HG02943 (cell line): ENCODE measurements at regions not wholly inside any gene's neighbourhood (a gene's known extent, or its start where the extent isn't known, plus 50 kb on each side); places are given as distances from the start of the nearest gene placed in this dataset.
"Not testable (repeated sequence)": the region's sequence is repeated elsewhere in the genome, so short reads cannot be mapped to it uniquely, and the experiment has no call there.

Experiments
- ATAC-seq: cut with Tn5 transposase; IDR thresholded peaks from one replicate; pipeline ENCODE4 v1.9.1; 2021; ENCODE audit warnings: mild to moderate bottlenecking, low read depth, moderate library complexity; ENCODE audit not compliant: unreplicated experiment

DNA sequence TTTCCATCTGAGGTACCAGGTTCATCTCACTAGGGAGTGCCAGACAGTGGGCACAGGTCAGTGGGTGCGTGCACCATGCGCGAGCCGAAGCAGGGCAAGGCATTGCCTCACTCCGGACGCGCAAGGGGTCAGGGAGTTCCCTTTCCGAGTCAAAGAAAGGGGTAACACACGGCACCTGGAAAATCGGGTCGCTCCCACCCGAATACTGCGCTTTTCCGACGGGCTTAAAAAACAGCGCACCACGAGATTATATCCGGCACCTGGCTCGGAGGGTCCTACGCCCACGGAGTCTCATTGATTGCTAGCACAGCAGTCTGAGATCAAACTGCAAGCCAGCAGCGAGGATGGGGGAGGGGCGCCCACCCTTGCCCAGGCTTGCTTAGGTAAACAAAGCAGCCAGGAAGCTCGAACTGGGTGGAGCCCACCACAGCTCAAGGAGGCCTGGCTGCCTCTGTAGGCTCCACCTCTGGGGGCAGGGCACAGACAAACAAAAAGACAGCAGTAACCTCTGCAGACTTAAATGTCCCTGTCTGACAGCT lies 242.5 kb downstream of the CYLC2 start:
- not testable (repeated sequence) for ATAC-seq

DNA sequence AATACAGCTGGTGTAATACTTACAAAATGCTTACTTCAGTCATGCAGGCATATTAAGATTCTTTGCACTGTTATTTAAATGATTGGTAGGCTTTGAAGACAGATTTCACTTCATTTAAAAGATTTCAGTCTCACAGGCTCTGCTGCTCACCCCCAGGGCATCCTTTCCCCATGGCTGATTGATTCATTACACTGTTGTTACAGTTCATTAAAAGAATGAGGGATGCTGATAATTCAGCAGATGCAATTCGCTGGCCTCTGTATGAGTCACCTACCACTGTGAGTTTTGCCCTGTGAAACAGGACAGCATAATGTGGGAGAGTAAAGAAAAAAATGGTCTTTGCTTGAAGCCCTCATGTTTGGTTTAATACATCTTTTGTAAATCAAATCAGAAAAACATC lies 246.9 kb downstream of the CYLC2 start:
- no peak for ATAC-seq

DNA sequence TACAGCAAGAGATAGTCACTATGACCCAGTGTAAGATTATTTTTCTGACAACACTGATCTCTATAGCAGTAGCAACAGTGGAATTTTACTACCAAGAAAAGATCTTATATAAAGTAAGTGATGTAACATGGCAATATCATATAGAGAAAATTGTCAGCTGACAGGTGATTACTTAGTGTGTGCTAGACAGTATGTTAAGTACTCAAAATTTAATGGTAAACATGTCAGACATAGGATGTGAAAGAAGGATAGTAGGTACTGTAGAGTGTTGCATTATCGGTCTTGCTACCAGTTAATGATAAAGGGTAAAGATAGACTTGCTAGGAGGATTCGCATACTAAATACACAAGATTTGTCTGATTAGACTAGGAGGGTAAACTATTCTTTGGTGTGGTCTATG lies 247.4 kb downstream of the CYLC2 start:
- no peak for ATAC-seq

DNA sequence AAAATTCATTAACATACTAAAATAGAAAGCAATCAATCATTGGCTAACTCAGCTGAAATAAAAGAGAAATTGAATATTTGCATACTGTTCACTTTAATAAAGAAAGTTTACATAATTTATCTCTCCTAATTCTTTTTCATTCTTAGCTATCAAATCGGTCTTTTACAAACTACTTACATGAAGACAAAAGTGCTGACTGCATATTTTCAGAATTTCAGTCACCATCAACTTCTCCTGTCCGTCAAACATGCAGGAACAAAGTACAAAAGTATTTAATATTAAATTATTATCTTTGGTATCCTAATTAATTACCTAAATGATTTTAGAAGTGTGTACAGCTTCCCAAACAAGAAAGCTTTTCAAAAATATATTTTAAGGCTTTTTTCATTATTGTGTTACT lies 248.4 kb downstream of the CYLC2 start:
- no peak for ATAC-seq

DNA sequence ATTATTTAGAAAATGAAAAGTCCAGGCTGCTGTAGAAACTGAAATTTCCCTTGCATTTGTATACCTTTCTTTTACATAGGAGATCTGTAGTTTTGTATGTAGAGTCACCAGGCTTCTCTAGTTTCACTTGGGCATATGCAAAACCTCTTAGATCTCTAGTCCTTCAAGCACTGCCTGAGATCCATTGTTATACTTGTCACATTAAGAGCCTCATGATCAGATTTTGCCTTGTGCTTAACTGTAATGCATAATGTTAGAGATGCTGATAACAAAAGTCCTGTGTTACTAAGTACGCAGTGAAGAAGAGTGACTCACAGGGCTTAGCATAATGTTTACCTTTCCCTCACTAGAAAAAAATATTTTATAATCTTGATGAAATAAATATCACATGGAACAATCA lies 250.2 kb downstream of the CYLC2 start:
- no peak for ATAC-seq

DNA sequence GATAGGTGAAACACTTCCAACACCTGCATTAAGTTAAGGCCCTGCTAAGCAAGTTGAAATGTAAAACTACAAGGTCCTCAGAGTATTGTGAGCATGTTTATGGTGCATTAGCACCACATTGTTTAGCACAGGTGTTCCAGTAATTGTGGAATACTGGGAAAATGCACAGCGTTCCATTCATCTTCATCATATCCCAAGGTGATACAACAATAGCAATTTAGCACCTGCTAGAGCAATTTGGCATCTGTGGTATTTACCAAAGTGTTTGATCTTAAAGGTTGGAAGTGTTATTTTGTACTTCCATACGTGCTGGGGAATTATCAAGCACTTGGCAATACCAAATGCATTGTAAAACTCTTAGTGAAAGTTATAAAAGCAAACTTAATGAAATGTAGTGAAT lies 266.8 kb downstream of the CYLC2 start:
- no peak for ATAC-seq

DNA sequence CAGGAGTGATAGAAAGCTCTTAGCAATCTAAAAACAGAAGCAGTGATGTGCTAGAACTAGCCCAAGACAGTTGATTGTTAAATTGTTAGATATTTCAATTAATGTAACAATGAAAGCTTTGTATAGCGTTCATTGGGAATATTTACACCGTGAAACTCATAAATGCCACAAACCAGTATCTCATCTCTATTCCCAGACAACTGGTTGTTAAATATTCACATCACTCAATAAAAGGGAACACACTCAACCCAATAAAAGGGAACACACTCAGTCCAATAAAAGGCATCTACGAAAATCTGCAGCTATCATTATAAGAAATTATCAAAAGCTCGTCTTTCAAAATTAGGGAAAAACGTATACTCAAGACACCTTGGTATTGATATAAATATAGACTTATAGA lies 270.9 kb downstream of the CYLC2 start:
- no peak for ATAC-seq

DNA sequence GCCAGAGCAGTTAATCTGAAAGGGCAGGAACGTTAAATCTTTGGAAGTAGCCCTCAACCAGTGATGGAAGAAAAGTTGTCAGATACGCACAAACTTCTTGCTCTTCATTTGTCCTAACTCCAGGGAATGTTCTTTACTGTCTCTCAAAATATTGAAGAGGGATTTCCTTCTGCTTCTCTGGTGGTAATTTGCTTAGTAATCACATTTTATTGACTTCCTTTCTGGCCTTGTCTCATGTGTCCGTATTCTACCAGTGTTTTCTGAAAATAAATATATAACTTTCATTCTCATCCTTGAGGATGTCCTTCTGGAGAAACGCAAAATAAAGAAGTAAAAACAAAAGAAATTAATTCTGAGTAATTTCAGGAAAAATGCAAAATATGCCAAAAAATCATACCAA lies 282.1 kb downstream of the CYLC2 start:
- no peak for ATAC-seq

DNA sequence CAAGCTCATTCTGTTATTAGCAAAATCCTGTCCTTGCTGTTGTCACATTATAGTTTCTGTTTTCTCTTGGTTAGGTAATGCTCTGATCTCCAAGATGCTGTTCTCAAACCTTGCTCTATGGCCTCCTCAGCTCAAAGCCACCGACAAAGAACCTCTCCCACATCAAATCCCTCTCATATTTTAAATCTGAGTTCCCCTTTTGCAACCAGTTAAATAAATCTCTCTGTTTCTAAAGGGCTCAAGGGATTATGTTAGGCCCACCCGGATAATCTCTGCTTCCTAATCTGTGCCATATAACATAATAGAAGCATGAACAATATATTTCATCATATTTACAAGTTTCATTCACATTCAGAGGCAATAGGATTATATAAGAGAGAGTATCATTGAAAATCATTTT lies 286.0 kb downstream of the CYLC2 start:
- ATAC-seq: no peak

DNA sequence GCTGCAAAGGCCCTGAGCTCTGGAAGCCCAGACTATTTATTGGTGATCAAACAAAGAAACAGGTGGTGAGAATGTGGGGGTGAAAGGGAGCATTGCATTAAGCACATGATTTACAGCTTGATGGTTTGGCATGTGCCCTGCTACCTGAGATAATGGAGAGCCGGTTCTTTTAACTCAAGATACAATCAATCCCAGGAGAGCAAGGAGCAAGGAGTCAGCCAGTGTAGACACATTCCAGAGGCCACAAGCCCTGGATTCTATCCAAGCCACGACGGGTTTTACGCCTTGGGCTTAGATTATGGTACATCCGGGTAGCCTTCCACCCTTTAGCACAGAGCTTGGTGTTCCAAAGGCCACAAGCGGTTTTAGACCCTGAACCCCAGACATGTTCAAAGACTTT lies 292.2 kb downstream of the CYLC2 start:
- ATAC-seq: no peak

DNA sequence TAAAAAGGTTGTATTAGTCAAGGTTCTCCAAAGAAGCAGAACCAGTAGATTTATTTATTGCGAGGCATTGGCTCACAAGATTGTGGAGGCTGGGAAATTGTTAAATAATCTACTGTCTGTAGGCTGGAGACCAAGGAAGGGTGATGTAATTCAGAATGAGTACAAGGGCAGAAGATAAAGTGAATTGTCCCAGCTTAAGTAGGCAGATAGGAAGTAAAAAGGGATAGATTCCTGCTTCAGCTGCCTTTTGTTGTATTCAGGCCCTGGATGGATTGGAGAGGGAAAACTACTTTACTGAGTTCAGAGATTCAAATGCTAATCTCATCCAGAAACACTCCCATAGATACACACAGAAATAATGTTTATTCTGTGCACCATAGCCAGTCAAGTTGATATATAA lies 301.1 kb downstream of the CYLC2 start:
- no peak for ATAC-seq

DNA sequence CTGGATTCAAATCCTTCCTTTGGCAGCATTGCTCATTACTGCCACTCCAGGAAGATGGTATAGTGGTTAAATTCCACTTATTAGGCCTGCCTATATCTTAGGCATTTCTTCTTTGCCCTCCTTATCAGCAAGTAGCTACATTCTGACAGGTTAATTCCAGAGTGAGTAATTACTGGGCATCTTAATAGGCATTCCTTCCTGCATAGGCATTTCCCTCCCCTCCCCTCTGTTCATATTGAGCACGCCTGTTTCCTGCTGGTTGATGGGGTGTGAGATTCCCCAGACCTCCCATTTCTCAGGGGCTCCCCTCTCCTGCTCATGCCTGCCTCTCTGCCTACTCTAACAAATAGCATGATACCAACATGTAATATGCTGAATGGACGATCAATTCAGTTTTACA lies 305.9 kb downstream of the CYLC2 start:
- no peak for ATAC-seq

DNA sequence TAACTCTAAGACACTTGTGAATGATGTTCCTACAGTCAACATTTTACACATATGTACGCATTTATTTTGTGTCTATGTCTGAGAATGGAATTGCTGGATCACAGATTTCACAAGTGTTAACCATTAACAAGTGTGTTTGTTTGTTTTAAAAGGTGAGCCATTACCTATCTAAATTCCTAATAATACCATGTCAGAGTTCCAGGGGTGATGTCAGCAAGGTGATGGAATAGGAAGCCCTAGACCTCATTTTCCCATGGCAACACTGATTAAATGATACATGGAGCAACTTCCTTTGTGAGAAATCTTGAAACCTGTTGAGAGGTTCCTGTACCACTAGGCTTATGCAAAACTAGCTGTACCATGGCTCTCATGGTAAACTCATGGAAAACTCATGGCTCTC lies 309.7 kb downstream of the CYLC2 start:
- no peak for ATAC-seq

DNA sequence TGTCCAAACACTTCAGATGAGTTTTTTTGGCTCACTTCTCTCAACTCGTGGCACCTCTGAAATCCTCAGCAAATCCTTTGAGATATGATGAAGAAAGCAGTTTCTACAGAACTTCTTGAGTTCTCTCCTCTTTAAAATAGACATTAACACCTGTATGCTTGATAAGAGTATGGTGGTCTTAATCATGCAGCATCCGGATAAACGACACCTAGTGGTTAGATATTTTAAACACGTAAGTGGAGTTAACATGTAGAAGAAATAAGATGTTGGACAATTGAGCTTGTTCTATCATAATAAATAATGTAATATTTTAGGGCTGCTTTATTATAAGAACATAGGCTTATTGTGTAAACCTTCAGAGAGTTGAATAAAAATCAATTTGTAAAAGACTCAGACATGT lies 324.8 kb downstream of the CYLC2 start:
- ATAC-seq: no peak

DNA sequence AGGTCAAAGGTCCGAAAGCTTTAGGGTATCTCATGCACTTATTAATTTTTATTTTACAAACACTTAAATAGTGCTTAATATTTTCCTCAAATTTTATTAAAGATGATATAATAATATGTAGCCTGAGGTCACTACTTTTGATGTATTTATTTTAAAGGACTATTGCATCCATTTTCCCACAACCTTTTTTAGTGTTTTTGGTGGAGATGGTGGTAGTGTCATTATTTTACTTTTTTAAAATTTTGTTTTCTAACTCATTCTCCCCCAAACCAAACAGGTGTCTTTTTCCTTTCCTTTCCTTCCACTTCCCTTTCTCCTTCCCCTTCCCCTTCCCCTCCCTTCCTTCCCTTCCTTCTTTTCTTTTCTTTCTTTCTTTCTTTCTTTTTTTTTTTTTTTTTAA lies 328.6 kb downstream of the CYLC2 start:
- no peak for ATAC-seq

DNA sequence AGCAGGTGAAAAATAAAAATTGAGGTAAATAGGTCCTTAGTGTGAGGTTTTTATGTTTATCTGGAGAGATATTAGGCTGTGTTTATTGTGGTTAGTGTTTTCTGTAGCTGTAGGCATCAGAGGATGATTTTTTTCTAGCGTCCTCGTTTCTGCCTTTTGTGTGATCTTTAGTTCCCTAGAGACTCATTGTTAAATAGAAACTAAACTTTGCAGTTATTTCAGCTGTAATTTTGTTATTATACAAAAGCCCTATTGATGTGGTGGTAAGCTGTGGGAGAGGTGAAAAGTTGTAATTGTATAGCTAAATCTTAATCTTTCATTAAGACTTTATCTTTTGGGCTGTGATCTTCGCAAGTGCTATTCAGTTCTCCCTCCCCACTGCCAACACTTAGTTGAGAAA lies 340.3 kb downstream of the CYLC2 start:
- no peak for ATAC-seq

DNA sequence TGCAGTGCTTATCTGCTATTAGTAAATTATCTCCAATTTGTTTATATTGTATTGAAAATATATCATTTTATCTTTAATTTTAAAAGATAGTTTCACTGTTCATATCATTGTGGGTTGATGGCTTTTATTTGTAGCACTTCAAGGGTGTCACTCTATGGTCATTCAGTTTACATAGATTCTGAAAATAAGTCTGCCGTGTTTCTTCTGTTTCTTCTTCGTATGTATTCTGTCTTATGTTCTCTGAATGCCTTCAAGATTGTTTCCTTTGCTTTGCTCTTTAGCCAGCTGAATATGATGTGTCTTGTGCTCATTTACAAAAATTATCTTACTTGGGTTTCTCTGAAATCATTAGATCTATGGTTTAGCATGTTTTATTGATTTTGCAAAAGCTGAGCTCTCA lies 359.9 kb downstream of the CYLC2 start:
- ATAC-seq: no peak

DNA sequence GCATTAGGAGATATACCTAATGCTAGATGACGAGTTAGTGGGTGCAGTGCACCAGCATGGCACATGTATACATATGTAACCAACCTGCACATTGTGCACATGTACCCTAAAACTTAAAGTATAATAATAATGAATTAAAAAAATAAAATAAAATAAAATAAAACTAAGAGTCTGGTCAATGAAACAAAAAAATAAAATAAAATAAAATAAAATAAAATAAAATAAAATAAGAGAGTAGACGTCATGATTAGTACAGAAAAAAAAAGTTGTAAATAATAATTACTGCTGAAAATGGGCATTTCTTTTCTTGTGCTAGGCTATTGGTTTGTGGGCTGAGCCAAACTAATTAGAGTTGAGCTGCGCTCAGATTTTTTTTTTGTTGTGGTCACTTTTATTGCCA lies 362.8 kb downstream of the CYLC2 start:
- ATAC-seq: not testable (repeated sequence)

DNA sequence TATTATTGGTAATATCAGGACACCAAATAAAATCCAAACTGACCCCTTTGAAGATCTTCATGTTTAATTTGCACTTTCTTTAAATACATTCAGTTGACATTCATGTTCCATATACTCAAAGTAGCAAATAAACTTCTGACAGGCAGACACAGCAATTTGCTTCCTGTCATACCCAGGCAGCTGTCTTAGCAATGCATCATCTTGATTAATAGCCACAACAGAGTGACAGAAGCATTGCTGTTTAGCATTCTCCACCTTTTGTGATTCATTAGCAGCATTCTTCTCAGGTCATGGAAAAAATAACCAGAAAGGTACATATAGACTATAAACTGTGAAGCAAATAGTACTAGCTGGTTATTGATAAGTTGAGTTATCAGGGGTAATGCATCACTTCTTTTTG lies 366.8 kb downstream of the CYLC2 start:
- ATAC-seq: no peak

DNA sequence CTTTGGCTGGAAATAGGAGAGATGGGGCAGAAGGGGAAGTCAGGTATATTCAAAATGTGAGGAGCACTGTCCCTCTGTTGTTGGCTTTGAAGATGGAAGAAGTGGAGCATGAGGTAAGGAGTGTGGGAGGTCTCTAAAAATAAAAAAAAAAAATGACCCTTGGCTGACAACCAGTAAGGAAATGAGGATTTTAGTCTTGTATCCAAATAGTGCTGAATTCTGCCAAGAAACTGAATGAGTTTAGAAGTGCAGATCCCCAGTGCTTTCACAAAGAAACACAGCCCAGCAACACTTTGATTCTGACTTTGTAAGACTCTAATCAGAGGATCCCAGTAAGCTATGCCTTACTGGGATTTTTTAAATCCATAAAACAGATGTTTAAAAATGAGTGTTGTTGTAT lies 367.9 kb downstream of the CYLC2 start:
- ATAC-seq: no peak

DNA sequence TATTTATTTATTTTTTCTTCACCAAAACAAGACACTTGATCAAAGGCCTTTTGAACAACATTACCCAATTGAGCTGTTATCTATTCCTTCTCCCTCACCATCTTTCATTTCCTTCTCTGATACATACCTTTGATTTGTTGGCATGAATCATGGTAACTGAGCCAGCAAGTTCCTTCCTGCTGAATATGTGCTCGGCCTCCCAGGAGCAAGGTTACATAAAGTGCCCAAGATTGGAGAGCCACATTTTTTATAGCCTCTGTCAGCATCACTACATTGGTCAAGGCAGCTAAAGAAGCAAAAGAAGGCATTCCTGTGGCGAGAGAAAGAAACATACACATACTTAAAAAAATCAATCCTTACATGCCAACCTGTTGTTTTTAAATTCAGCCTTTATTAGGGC lies 369.6 kb downstream of the CYLC2 start:
- ATAC-seq: no peak

DNA sequence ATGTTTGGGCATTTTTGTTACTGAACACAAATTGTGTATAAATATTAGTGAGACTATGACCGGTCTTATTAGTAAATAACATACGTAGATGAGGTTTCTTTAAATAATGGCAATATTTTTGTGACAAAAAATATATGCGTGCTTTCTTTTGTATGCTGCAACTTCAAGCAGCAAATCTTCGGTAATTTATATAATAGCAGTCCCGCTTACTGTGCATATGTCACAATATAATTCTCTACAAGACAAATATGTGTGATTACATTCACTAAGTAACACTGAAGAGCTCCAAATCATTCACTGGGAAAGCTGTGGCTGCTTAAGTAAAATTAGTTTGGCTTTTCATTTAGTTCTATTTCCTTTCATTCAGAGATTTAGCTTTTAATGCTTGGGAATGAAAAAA lies 376.0 kb downstream of the CYLC2 start:
- ATAC-seq: no peak

DNA sequence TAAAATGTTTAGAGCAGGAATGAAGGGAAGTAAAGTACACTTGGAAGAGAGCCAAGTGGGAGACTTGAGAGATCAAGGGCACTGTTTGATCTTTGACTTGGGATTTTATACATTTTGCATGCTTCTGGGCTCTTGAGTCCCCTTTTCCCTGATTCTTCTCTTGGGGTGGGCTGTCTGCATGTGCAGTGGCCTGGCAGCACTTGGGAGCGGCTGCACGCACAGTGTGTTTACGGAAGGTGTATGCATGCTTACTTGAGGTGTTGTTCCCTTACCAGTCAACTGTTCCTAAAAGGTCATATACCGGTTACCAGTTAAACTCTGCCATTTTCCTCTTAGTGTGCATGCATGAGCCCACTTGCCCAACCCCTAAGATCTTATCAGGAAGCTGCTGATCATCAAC lies 377.7 kb downstream of the CYLC2 start:
- no peak for ATAC-seq
